ENCODE measurements at regions not wholly inside any gene's neighbourhood (a gene's known extent, or its start where the extent isn't known, plus 50 kb on each side); places are given as distances from the start of the nearest gene placed in this dataset.
A peak's percentile ranks its signal among the peaks of the same experiment; 100 is the strongest.

- no peaks in the 10 kb centered on the region for H3F3A ChIP-seq (ENCODE audit: low read length, unreplicated experiment)
- no peak overlapping the region for H3K4me2 ChIP-seq (ENCODE audit: low read length)
- TF ChIP-seq EZH2 (IDR thresholded peaks at IDR 0.05; ENCODE audit: low read length, unreplicated experiment) = no peak
- no peak for TF ChIP-seq EZH2phosphoT487 (IDR thresholded peaks at IDR 0.05; ENCODE audit: borderline replicate concordance, low read length)
- TF ChIP-seq CTCF (conservative IDR thresholded peaks at IDR 0.05; ENCODE audit: low read depth, low read length) = no peak
- H3K4me1 ChIP-seq (ENCODE audit: insufficient read depth, low read length) = peaks cover 6% of the 10 kb centered on the region
- ChIA-PET POLR2A (ENCODE audit: unreplicated experiment) (no interaction called here), CTCF (no interaction called here)
- ATAC-seq (no peak), DNase-seq (no peak)
- no peaks in the 10 kb centered on the region for H4K20me1 ChIP-seq (ENCODE audit: low read length)
- no TSS peak for BruUV-seq (replicated peaks)
- no peaks in the 10 kb centered on the region for H3K27me3 ChIP-seq (ENCODE audit: low read length)
- H3K27ac ChIP-seq (ENCODE audit: low read length) = no peak overlapping the region
- H3K9ac ChIP-seq (ENCODE audit: low read length) = no peak overlapping the region
- no peaks in the 10 kb centered on the region for H3K79me2 ChIP-seq (ENCODE audit: low read length)
- H3K36me3 ChIP-seq (ENCODE audit: low read depth, low read length) = no peaks in the 10 kb centered on the region
- H3K4me3 ChIP-seq (ENCODE audit: low read length) = no peak overlapping the region
- H3K9me3 ChIP-seq (ENCODE audit: low read length) = no peaks in the 10 kb centered on the region
- H3K9me2 ChIP-seq (replicated peaks; ENCODE audit: low read length) = no peaks in the 10 kb centered on the region
- intact Hi-C loops (cut with micrococcal nuclease) = no loop called here
- H2AFZ ChIP-seq (ENCODE audit: low read length) = no peak overlapping the region
These were observed 139.5 kb downstream of the LRRC30 start for GRCh38 chr18:7370375-7370774.

DNA sequence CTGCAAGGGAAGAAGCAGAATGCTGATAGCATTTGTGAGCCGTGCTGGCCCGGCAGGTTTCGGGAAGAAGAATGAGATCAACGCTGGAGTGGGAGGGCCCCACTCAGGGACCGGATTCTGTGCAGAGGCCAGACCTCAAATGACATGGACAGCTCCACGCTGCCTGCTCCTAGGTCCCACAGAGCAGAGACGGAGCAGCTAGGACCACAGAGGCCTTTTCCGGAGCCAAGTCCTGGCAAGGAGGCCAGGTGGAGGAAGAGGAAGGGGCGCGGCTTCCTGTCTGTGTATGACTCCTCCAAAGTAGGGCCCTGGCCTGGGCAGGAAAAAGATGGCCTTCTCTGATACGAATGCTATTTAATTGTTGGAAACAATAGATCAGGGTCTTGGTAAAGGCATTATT is 139.9 kb downstream of the LRRC30 start:
- DNase-seq = no peak
- no peaks in the 10 kb centered on the region for H3K79me2 ChIP-seq (ENCODE audit: low read length)
- H3F3A ChIP-seq (ENCODE audit: low read length, unreplicated experiment) = no peaks in the 10 kb centered on the region
- TF ChIP-seq EZH2phosphoT487 (IDR thresholded peaks at IDR 0.05; ENCODE audit: borderline replicate concordance, low read length) = no peak
- TF ChIP-seq EZH2 (IDR thresholded peaks at IDR 0.05; ENCODE audit: low read length, unreplicated experiment) = no peak
- no peak for TF ChIP-seq CTCF (conservative IDR thresholded peaks at IDR 0.05; ENCODE audit: low read depth, low read length)
- H3K9me3 ChIP-seq (ENCODE audit: low read length) = no peaks in the 10 kb centered on the region
- intact Hi-C loops (cut with micrococcal nuclease) = no loop called here
- peaks cover 6% of the 10 kb centered on the region for H3K4me1 ChIP-seq (ENCODE audit: insufficient read depth, low read length)
- H3K27ac ChIP-seq (ENCODE audit: low read length) = no peak overlapping the region
- H4K20me1 ChIP-seq (ENCODE audit: low read length) = no peaks in the 10 kb centered on the region
- H3K36me3 ChIP-seq (ENCODE audit: low read depth, low read length) = no peaks in the 10 kb centered on the region
- BruUV-seq (replicated peaks) = no TSS peak
- no peaks in the 10 kb centered on the region for H3K9me2 ChIP-seq (replicated peaks; ENCODE audit: low read length)
- ChIA-PET CTCF (no interaction called here), POLR2A (ENCODE audit: unreplicated experiment) (no interaction called here)
- H2AFZ ChIP-seq (ENCODE audit: low read length) = no peak overlapping the region
- H3K4me2 ChIP-seq (ENCODE audit: low read length) = no peak overlapping the region
- H3K4me3 ChIP-seq (ENCODE audit: low read length) = no peak overlapping the region
- no peak overlapping the region for H3K9ac ChIP-seq (ENCODE audit: low read length)
- ATAC-seq = peak; percentile 33; the same call in 1 of the 2 replicates
- H3K27me3 ChIP-seq (ENCODE audit: low read length) = no peaks in the 10 kb centered on the region

GRCh38 chr18:7373441-7373840 is 142.6 kb downstream of the LRRC30 start:
- intact Hi-C loops (cut with micrococcal nuclease) = no loop called here
- no peak overlapping the region for H3K4me3 ChIP-seq (ENCODE audit: low read length)
- no peak overlapping the region for H3K9ac ChIP-seq (ENCODE audit: low read length)
- no peak overlapping the region for H3K4me2 ChIP-seq (ENCODE audit: low read length)
- DNase-seq = no peak
- no peak for ATAC-seq
- H3K27ac ChIP-seq (ENCODE audit: low read length) = no peak overlapping the region
- H3K79me2 ChIP-seq (ENCODE audit: low read length) = no peaks in the 10 kb centered on the region
- H3F3A ChIP-seq (ENCODE audit: low read length, unreplicated experiment) = no peaks in the 10 kb centered on the region
- no peak for TF ChIP-seq EZH2 (IDR thresholded peaks at IDR 0.05; ENCODE audit: low read length, unreplicated experiment)
- no peak for TF ChIP-seq CTCF (conservative IDR thresholded peaks at IDR 0.05; ENCODE audit: low read depth, low read length)
- TF ChIP-seq EZH2phosphoT487 (IDR thresholded peaks at IDR 0.05; ENCODE audit: borderline replicate concordance, low read length) = no peak
- H3K4me1 ChIP-seq (ENCODE audit: insufficient read depth, low read length) = peaks cover 6% of the 10 kb centered on the region
- H2AFZ ChIP-seq (ENCODE audit: low read length) = no peak overlapping the region
- H3K9me2 ChIP-seq (replicated peaks; ENCODE audit: low read length) = no peaks in the 10 kb centered on the region
- BruUV-seq (replicated peaks) = no TSS peak
- no peaks in the 10 kb centered on the region; the same call in 1 of the 2 replicates for H3K36me3 ChIP-seq (ENCODE audit: low read depth, low read length)
- POLR2A ChIA-PET (ENCODE audit: unreplicated experiment) = no interaction called here
- CTCF ChIA-PET = no interaction called here
- H4K20me1 ChIP-seq (ENCODE audit: low read length) = no peaks in the 10 kb centered on the region
- H3K27me3 ChIP-seq (ENCODE audit: low read length) = no peaks in the 10 kb centered on the region
- H3K9me3 ChIP-seq (ENCODE audit: low read length) = no peaks in the 10 kb centered on the region
